ENCODE measurements at regions not wholly inside any gene's neighbourhood (a gene's known extent, or its start where the extent isn't known, plus 50 kb on each side); places are given as distances from the start of the nearest gene placed in this dataset.

GRCh38 chr11:70549386-70549785, 151.1 kb downstream of the CTTN start:
- H3K36me3 ChIP-seq = no peaks in the 10 kb centered on the region
- no peaks in the 10 kb centered on the region for H3K9me3 ChIP-seq
- H3K4me3 ChIP-seq = no peak overlapping the region
- H3K27me3 ChIP-seq = no peaks in the 10 kb centered on the region
- 90 to 92% methylated on average over 3 to 15 of the region's 15 CpGs for WGBS, 2 donors
- H3K27ac ChIP-seq = no peak overlapping the region
- TF ChIP-seq POLR2A (IDR thresholded peaks at IDR 0.05) (no peak), EP300 (IDR thresholded peaks at IDR 0.05) (no peak)
- H3K4me1 ChIP-seq = no peaks in the 10 kb centered on the region
- no peak for DNase-seq (ENCODE audit: low spot score in 2 of 2)

GRCh38 chr11:70549796-70550195, 151.5 kb downstream of the CTTN start:
- no peak for TF ChIP-seq EP300 (IDR thresholded peaks at IDR 0.05)
- no peak for TF ChIP-seq CTCF (IDR thresholded peaks at IDR 0.05)
- no peak for DNase-seq (ENCODE audit: low spot score in 2 of 2)

DNA sequence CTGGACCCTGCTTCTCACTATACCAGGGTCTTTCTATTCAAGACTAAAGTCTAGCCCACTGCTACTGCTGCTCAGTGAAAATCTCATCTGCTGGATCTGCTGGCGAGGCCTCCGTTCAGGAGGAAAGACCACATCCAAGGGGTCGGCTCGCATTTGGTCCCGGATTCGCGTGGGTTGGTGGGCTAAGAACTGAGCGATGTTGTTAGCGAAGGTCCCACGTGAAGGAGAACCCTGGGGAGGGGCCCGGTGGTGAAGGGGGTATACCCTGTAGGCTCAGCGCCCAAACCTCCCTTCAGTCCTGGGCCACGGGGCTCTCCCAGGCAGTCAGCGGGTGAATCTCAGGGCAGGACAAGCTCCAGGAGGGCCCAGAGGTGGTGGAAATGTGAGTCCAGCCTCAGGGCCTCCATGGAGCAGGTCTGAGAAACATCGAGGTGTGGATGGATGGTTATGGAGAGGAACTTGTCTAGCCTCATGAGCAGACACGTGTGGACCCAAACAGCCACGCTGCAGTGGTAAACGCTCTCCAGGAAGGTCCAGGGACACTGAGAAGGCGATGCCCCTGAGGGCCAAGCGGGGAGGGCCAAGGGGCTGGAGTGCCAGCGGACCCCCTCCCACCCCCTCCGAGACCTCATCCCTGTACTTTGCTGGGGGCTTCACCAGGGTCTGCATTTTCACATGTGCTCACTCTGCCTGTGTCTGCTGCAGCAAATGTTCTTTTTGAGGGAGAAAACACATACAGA, 152.3 kb downstream of the CTTN start:
- H3K36me3 ChIP-seq = no peaks in the 10 kb centered on the region
- H3K4me1 ChIP-seq = no peaks in the 10 kb centered on the region
- no peaks in the 10 kb centered on the region for H3K9me3 ChIP-seq
- WGBS, 2 donors = 88 to 91% methylated on average over 22 of the region's 22 CpGs
- no peak for TF ChIP-seq CTCF (IDR thresholded peaks at IDR 0.05)
- TF ChIP-seq POLR2A (IDR thresholded peaks at IDR 0.05) = no peak
- no peak for TF ChIP-seq EP300 (IDR thresholded peaks at IDR 0.05)
- H3K27ac ChIP-seq = no peak overlapping the region
- no peaks in the 10 kb centered on the region for H3K27me3 ChIP-seq
- H3K4me3 ChIP-seq = no peak overlapping the region
- DNase-seq (ENCODE audit: low spot score in 2 of 2) = no peak

More at GRCh38 chr11:70549796-70550195, 151.5 kb downstream of the CTTN start:
- H3K36me3 ChIP-seq = no peaks in the 10 kb centered on the region
- no peak overlapping the region for H3K27ac ChIP-seq
- no peak overlapping the region for H3K4me3 ChIP-seq
- H3K27me3 ChIP-seq = no peaks in the 10 kb centered on the region
- no peaks in the 10 kb centered on the region for H3K9me3 ChIP-seq
- H3K4me1 ChIP-seq = no peaks in the 10 kb centered on the region
- 86 to 92% methylated on average over 10 to 11 of the region's 11 CpGs for WGBS, 2 donors

DNA sequence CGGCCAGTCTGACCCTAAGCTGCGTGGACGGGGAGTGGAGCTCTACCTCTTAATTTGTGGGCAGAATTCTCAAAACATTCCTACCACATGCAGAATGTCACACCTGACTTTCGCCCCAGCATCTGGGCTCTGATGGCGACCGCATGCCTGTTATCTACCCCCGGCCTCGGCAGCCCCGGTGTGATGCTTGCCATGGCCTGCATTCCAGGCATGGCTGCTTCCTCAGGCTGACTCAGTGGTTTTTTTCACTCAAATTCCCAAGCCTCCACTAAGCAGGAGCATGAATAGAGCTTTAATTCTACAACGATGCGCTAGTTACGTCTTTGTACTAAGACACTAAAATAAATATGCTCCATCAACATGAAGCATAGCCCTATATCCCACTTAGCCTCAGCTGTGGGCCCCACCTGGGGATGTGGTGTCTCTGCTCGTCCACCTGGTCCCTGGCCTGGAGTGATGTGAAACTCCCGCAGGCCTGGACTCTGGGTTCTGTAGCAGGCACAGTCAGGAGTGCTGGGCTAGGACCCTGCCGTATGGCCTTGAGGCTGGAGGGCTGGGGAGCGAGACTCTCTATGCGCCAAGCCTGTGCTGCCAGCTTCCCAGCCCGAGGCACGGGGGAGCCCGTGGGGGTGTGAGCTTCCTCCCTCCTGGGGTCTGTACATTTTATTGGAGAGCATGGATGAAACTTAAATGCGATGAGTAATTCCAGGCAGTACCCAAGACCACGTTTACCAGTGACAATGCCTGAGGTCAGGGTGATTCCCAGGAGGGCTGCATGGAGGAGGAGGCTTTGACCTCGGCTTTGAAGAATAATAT, 153.2 kb downstream of the CTTN start:
- H3K36me3 ChIP-seq = no peaks in the 10 kb centered on the region
- no peak for DNase-seq (ENCODE audit: low spot score in 2 of 2)
- no peaks in the 10 kb centered on the region for H3K9me3 ChIP-seq
- no peaks in the 10 kb centered on the region for H3K27me3 ChIP-seq
- no peak overlapping the region for H3K27ac ChIP-seq
- no peaks in the 10 kb centered on the region for H3K4me1 ChIP-seq
- TF ChIP-seq POLR2A (IDR thresholded peaks at IDR 0.05) (no peak), CTCF (IDR thresholded peaks at IDR 0.05) (no peak), EP300 (IDR thresholded peaks at IDR 0.05) (no peak)
- no peak overlapping the region for H3K4me3 ChIP-seq
- WGBS, 2 donors = 56 to 58% methylated on average over 20 to 23 of the region's 23 CpGs

- Histone ChIP-seq H3K4me3 (no peak overlapping the region), H3K9me3 (no peaks in the 10 kb centered on the region), H3K36me3 (no peaks in the 10 kb centered on the region), H3K4me1 (no peaks in the 10 kb centered on the region), H3K27ac (no peak overlapping the region), H3K27me3 (no peaks in the 10 kb centered on the region)
- 86 to 87% methylated on average over 34 of the region's 34 CpGs for WGBS, 2 donors
- DNase-seq (ENCODE audit: low spot score in 2 of 2) = no peak
- TF ChIP-seq POLR2A (IDR thresholded peaks at IDR 0.05) = no peak
- no peak for TF ChIP-seq EP300 (IDR thresholded peaks at IDR 0.05)
- no peak for TF ChIP-seq CTCF (IDR thresholded peaks at IDR 0.05)
Measured at GRCh38 chr11:70552167-70553150, 154.1 kb downstream of the CTTN start.
